ENCODE measurements at regions not wholly inside any gene's neighbourhood (a gene's known extent, or its start where the extent isn't known, plus 50 kb on each side); places are given as distances from the start of the nearest gene placed in this dataset.

- TF ChIP-seq, protein P1, sequence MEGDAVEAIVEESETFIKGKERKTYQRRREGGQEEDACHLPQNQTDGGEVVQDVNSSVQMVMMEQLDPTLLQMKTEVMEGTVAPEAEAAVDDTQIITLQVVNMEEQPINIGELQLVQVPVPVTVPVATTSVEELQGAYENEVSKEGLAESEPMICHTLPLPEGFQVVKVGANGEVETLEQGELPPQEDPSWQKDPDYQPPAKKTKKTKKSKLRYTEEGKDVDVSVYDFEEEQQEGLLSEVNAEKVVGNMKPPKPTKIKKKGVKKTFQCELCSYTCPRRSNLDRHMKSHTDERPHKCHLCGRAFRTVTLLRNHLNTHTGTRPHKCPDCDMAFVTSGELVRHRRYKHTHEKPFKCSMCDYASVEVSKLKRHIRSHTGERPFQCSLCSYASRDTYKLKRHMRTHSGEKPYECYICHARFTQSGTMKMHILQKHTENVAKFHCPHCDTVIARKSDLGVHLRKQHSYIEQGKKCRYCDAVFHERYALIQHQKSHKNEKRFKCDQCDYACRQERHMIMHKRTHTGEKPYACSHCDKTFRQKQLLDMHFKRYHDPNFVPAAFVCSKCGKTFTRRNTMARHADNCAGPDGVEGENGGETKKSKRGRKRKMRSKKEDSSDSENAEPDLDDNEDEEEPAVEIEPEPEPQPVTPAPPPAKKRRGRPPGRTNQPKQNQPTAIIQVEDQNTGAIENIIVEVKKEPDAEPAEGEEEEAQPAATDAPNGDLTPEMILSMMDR (IDR thresholded peaks at IDR 0.05), result no peak
- TF ChIP-seq EP300 (IDR thresholded peaks at IDR 0.05), result no peak
Observed at GRCh38 chr9:108615152-108615551, 240.6 kb downstream of the ACTL7B start.
